GM23338 (cell line): ENCODE measurements at regions not wholly inside any gene's neighbourhood (a gene's known extent, or its start where the extent isn't known, plus 50 kb on each side); places are given as distances from the start of the nearest gene placed in this dataset.

Experiments
- ATAC-seq: fragments of 200-7000 bp; cut with Tn5 transposase; 3 replicates; pipeline ENCODE4 v1.9.1; 2020
- DNase-seq: peaks from one replicate; pipeline ENCODE4 v3.0.0-alpha.2; 2015; ENCODE audit warnings: low spot score
- H2AFZ ChIP-seq: fragments of 200-600 bp; sonication (generic); 2 replicates; pipeline ENCODE4 v1.8.0; 2016; ENCODE audit warnings: antibody characterized with exemption, mild to moderate bottlenecking, moderate library complexity
- H3F3A ChIP-seq: fragments of 200-600 bp; sonication (generic); replicated peaks from 2 replicates; pipeline ENCODE4 v1.8.0; 2017; ENCODE audit warnings: antibody characterized with exemption, mixed run types, low read depth
- H3K27ac ChIP-seq: fragments of 200-600 bp; sonication (generic); 2 replicates; pipeline ENCODE4 v1.6.1; 2016; ENCODE audit warnings: low read depth
- H3K27me3 ChIP-seq: fragments of 200-600 bp; sonication (generic); 2 replicates; pipeline ENCODE4 v1.8.0; 2016; ENCODE audit warnings: mild to moderate bottlenecking, mixed run types, moderate library complexity; ENCODE audit not compliant: insufficient read depth
- H3K36me3 ChIP-seq: fragments of 200-600 bp; sonication (generic); 2 replicates; pipeline ENCODE4 v1.8.0; 2016; ENCODE audit warnings: mild to moderate bottlenecking; ENCODE audit not compliant: insufficient read depth
- H3K4me1 ChIP-seq: fragments of 200-600 bp; sonication (generic); 2 replicates; pipeline ENCODE4 v1.8.0; 2016; ENCODE audit warnings: mild to moderate bottlenecking, moderate library complexity; ENCODE audit not compliant: insufficient read depth
- H3K4me2 ChIP-seq: fragments of 200-600 bp; sonication (generic); 2 replicates; pipeline ENCODE4 v1.7.1; 2017; ENCODE audit warnings: mixed run types
- H3K4me3 ChIP-seq: fragments of 200-600 bp; sonication (generic); 2 replicates; pipeline ENCODE4 v1.6.1; 2016; ENCODE audit warnings: mixed run types
- H3K79me2 ChIP-seq: fragments of 200-600 bp; sonication (generic); replicated peaks from 2 replicates; pipeline ENCODE4 v1.8.0; 2017; ENCODE audit warnings: mild to moderate bottlenecking; ENCODE audit not compliant: insufficient read depth
- H3K9me2 ChIP-seq: fragments of 200-600 bp; sonication (generic); 2 replicates; pipeline ENCODE4 v1.8.0; 2017; ENCODE audit not compliant: insufficient read depth
- H4K20me1 ChIP-seq: fragments of 200-600 bp; sonication (generic); replicated peaks from 2 replicates; pipeline ENCODE4 v1.8.0; 2017; ENCODE audit warnings: mild to moderate bottlenecking; ENCODE audit not compliant: insufficient read depth
- H3K27ac Mint-ChIP-seq: 2 replicates; pipeline ENCODE4 v1.8.0; 2020; ENCODE audit warnings: inconsistent platforms, mild to moderate bottlenecking, moderate library complexity, mixed read lengths
- H3K27me3 Mint-ChIP-seq: 3 replicates; pipeline ENCODE4 v1.8.0; 2022; ENCODE audit warnings: low read depth, mild to moderate bottlenecking, moderate library complexity, mixed read lengths, inconsistent platforms; ENCODE audit not compliant: insufficient read depth, poor library complexity
- H3K36me3 Mint-ChIP-seq: 3 replicates; pipeline ENCODE4 v1.8.0; 2021; ENCODE audit warnings: low read depth, mild to moderate bottlenecking, inconsistent platforms, moderate library complexity, mixed read lengths
- H3K4me1 Mint-ChIP-seq: 3 replicates; pipeline ENCODE4 v1.8.0; 2020; ENCODE audit warnings: mild to moderate bottlenecking, inconsistent platforms, mixed read lengths
- H3K4me3 Mint-ChIP-seq: 3 replicates; pipeline ENCODE4 v1.8.0; 2021; ENCODE audit warnings: moderate library complexity, mild to moderate bottlenecking, inconsistent platforms, mixed read lengths
- H3K9me3 Mint-ChIP-seq: 3 replicates; pipeline ENCODE4 v1.8.0; 2020; ENCODE audit warnings: moderate library complexity, mild to moderate bottlenecking, inconsistent platforms, mixed read lengths
- CREB1 ChIP-seq: fragments of 250-450 bp; sonication (Bioruptor Pico); IDR thresholded peaks from 2 replicates; pipeline ENCODE4 v1.5.0; 2020; ENCODE audit warnings: low read depth, mild to moderate bottlenecking, moderate library complexity
- ETS1 ChIP-seq: IDR thresholded peaks from 2 replicates; pipeline ENCODE4 v1.6.1; 2016; ENCODE audit warnings: antibody characterized with exemption
- EZH2 ChIP-seq: fragments of 200-600 bp; sonication (generic); IDR thresholded peaks from one replicate; pipeline ENCODE4 v1.8.0; 2017; ENCODE audit warnings: antibody characterized with exemption, mild to moderate bottlenecking, low read depth; ENCODE audit not compliant: unreplicated experiment
- EZH2phosphoT487 ChIP-seq: fragments of 200-600 bp; sonication (generic); IDR thresholded peaks from one replicate; pipeline ENCODE4 v1.8.1; 2018; ENCODE audit warnings: antibody characterized with exemption; ENCODE audit not compliant: unreplicated experiment
- JUNB ChIP-seq: IDR thresholded peaks from one replicate; pipeline ENCODE4 v1.6.1; 2016; ENCODE audit warnings: antibody characterized with exemption; ENCODE audit not compliant: unreplicated experiment
- NANOG ChIP-seq: IDR thresholded peaks from 2 replicates; pipeline ENCODE4 v1.6.1; 2016; ENCODE audit warnings: antibody characterized with exemption, borderline replicate concordance
- POLR2AphosphoS5 ChIP-seq: IDR thresholded peaks from 2 replicates; pipeline ENCODE4 v1.6.1; 2016; ENCODE audit warnings: antibody characterized with exemption, low read depth
- REST ChIP-seq: IDR thresholded peaks from one replicate; pipeline ENCODE4 v1.6.1; 2018; ENCODE audit warnings: antibody characterized with exemption; ENCODE audit not compliant: unreplicated experiment
- STAT1 ChIP-seq: IDR thresholded peaks from one replicate; pipeline ENCODE4 v1.6.1; 2016; ENCODE audit warnings: antibody characterized with exemption; ENCODE audit not compliant: unreplicated experiment
- ZNF114 ChIP-seq: fragments of 250-450 bp; sonication (Bioruptor Pico); IDR thresholded peaks from 2 replicates; pipeline ENCODE4 v1.5.0; 2020; ENCODE audit warnings: mild to moderate bottlenecking, moderate library complexity
- ZNF331 ChIP-seq: fragments of 250-450 bp; sonication (Bioruptor Pico); IDR thresholded peaks from 2 replicates; pipeline ENCODE4 v1.5.0; 2020; ENCODE audit warnings: low read depth, mild to moderate bottlenecking, moderate library complexity
- ZNF462 ChIP-seq: fragments of 250-450 bp; sonication (Bioruptor Pico); IDR thresholded peaks from 2 replicates; pipeline ENCODE4 v1.5.0; 2020; ENCODE audit warnings: mild to moderate bottlenecking, moderate library complexity

- no peak overlapping the region for H3K4me3 Mint-ChIP-seq
- no peaks in the 10 kb centered on the region for H3K36me3 Mint-ChIP-seq
- H3K4me2 ChIP-seq = no peak overlapping the region
Observed at GRCh38 chr2:122651236-122651635, 895.8 kb downstream of the TSN start.

GRCh38 chr2:122651780-122652179 is 896.3 kb downstream of the TSN start:
- H3K27me3 Mint-ChIP-seq = peaks cover 9% of the 10 kb centered on the region
- H3F3A ChIP-seq = no peaks in the 10 kb centered on the region
- no peak for DNase-seq
- H3K4me2 ChIP-seq = no peak overlapping the region
- peaks cover 29% of the 10 kb centered on the region for H3K4me1 ChIP-seq
- H2AFZ ChIP-seq = no peak overlapping the region
- no peaks in the 10 kb centered on the region for H3K9me3 Mint-ChIP-seq
- no peaks in the 10 kb centered on the region for H3K36me3 ChIP-seq
- no peak overlapping the region for H3K27ac Mint-ChIP-seq
- no peaks in the 10 kb centered on the region for H3K9me2 ChIP-seq
- H3K4me3 ChIP-seq = no peak overlapping the region
- no peaks in the 10 kb centered on the region for H3K27me3 ChIP-seq
- no peak for ATAC-seq
- H3K79me2 ChIP-seq = no peaks in the 10 kb centered on the region
- no peaks in the 10 kb centered on the region for H4K20me1 ChIP-seq
- peaks cover 31% of the 10 kb centered on the region for H3K4me1 Mint-ChIP-seq
- H3K36me3 Mint-ChIP-seq = no peaks in the 10 kb centered on the region
- H3K27ac ChIP-seq = no peak overlapping the region
- H3K4me3 Mint-ChIP-seq = no peak overlapping the region
- TF ChIP-seq REST = no peak
- no peak for TF ChIP-seq EZH2phosphoT487
- TF ChIP-seq NANOG = no peak
- TF ChIP-seq ETS1 = no peak
- TF ChIP-seq ZNF331 (CRISPR knock-in tag) = no peak
- TF ChIP-seq POLR2AphosphoS5 = no peak
- TF ChIP-seq EZH2 = no peak
- TF ChIP-seq JUNB = no peak
- no peak for TF ChIP-seq ZNF462
- TF ChIP-seq CREB1 (CRISPR knock-in tag) = no peak
- TF ChIP-seq STAT1 = no peak
- no peak for TF ChIP-seq ZNF114 (CRISPR knock-in tag)

More at GRCh38 chr2:122651236-122651635, 895.8 kb downstream of the TSN start:
- no peaks in the 10 kb centered on the region for H3F3A ChIP-seq
- H4K20me1 ChIP-seq = no peaks in the 10 kb centered on the region
- H3K27me3 Mint-ChIP-seq = peaks cover 8% of the 10 kb centered on the region
- H3K4me3 ChIP-seq = no peak overlapping the region
- DNase-seq (no peak), ATAC-seq (no peak)
- TF ChIP-seq ZNF114 (CRISPR knock-in tag) (no peak), STAT1 (no peak)
- no peaks in the 10 kb centered on the region for H3K36me3 ChIP-seq
- H3K4me1 Mint-ChIP-seq = peaks cover 26% of the 10 kb centered on the region
- H3K27ac ChIP-seq = no peak overlapping the region
- no peaks in the 10 kb centered on the region for H3K9me3 Mint-ChIP-seq
- H3K27ac Mint-ChIP-seq = no peak overlapping the region
- no peaks in the 10 kb centered on the region for H3K79me2 ChIP-seq
- H3K27me3 ChIP-seq = no peaks in the 10 kb centered on the region
- H2AFZ ChIP-seq = no peak overlapping the region
- H3K4me1 ChIP-seq = peaks cover 24% of the 10 kb centered on the region
- H3K9me2 ChIP-seq = no peaks in the 10 kb centered on the region
